ENCODE measurements at regions not wholly inside any gene's neighbourhood (a gene's known extent, or its start where the extent isn't known, plus 50 kb on each side); places are given as distances from the start of the nearest gene placed in this dataset.

DNA sequence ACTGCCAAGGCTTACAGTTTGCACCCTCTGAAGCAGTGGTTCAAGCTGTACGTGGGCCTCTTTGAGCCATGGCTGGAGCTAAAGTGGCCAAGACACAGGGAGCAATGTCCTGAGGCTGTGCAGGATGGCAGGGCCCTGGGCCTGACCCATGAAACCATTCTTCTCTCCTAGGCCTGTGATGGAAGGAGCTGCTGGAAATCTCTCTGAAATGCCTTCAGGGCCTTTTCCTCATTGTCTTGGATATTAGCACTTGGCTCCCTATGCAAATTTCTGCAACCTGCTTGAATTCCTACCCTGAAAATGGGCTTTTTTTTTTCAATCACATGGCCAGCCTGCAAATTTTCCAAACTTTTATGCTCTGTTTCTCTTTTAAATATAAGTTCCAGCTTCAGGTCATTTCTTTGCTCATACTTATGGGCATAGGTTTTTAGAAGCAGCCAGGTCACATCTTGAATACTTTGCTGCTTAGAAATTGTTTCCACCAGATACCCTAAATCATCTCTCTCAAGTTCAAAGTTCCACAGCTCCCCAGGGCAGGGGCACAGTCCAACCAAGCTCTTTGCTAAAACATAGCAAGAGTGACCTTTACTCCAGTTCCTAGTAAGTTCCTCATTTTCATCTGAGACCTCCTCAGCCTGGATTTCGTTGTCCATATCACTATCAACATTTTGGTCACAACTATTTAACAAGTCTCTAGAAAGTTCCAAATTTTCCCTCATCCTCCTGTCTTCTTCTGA, 138.3 kb downstream of the OSTF1 start:
- Histone ChIP-seq H3K9ac (ENCODE audit: insufficient read length, low read depth) (no peak overlapping the region), H3K4me1 (ENCODE audit: insufficient read depth, insufficient read length) (no peaks in the 10 kb centered on the region), H3K9me3 (ENCODE audit: insufficient read depth, low read length) (peaks cover 23% of the 10 kb centered on the region; the same call in 1 of the 2 replicates), H3K27me3 (ENCODE audit: insufficient read depth, insufficient read length) (no peaks in the 10 kb centered on the region), H3K4me3 (ENCODE audit: insufficient read length, low read depth) (no peak overlapping the region), H3K36me3 (ENCODE audit: insufficient read depth, insufficient read length, low read length) (no peaks in the 10 kb centered on the region)
- DNase-seq (ENCODE audit: low read depth, low spot score) = peak; percentile 83
- peak; percentile 15 for TF ChIP-seq YY1 (IDR thresholded peaks at IDR 0.05; ENCODE audit: insufficient read depth, insufficient read length)
- no peak for TF ChIP-seq ZNF274 (IDR thresholded peaks at IDR 0.05; ENCODE audit: low read depth, low read length)

DNA sequence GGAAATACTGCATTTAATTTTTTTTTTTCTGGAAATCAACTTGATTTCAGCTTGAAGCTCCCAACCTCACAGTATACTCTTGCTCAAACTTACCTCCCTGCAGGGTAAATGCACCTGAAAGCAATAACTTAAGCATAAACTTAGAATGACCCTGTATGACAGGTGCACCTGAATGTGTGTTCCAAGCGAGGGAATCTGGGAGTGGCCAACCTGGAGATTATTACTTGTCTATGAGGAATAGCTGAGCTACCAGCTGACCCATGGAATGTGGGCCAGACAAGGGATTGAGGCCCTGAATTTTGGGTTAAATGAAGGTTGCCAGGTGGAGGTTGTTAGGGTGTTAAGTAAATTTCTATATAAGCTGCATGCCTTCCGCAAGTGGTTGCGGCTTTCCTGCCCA, 140.6 kb downstream of the OSTF1 start:
- Histone ChIP-seq H3K36me3 (ENCODE audit: insufficient read depth, insufficient read length, low read length) (no peaks in the 10 kb centered on the region), H3K9ac (ENCODE audit: insufficient read length, low read depth) (no peak overlapping the region), H3K4me1 (ENCODE audit: insufficient read depth, insufficient read length) (no peaks in the 10 kb centered on the region), H3K27me3 (ENCODE audit: insufficient read depth, insufficient read length) (no peaks in the 10 kb centered on the region), H3K4me3 (ENCODE audit: insufficient read length, low read depth) (no peak overlapping the region), H3K9me3 (ENCODE audit: insufficient read depth, low read length) (peaks cover 21% of the 10 kb centered on the region; the same call in 1 of the 2 replicates)
- no peak for DNase-seq (ENCODE audit: low read depth, low spot score)
- no peak for TF ChIP-seq SUZ12 (IDR thresholded peaks at IDR 0.05; ENCODE audit: extremely low read depth, insufficient read depth, insufficient read length)
- no peak for TF ChIP-seq ZNF274 (IDR thresholded peaks at IDR 0.05; ENCODE audit: low read depth, low read length)
- no peak for TF ChIP-seq YY1 (IDR thresholded peaks at IDR 0.05; ENCODE audit: insufficient read depth, insufficient read length)

DNA sequence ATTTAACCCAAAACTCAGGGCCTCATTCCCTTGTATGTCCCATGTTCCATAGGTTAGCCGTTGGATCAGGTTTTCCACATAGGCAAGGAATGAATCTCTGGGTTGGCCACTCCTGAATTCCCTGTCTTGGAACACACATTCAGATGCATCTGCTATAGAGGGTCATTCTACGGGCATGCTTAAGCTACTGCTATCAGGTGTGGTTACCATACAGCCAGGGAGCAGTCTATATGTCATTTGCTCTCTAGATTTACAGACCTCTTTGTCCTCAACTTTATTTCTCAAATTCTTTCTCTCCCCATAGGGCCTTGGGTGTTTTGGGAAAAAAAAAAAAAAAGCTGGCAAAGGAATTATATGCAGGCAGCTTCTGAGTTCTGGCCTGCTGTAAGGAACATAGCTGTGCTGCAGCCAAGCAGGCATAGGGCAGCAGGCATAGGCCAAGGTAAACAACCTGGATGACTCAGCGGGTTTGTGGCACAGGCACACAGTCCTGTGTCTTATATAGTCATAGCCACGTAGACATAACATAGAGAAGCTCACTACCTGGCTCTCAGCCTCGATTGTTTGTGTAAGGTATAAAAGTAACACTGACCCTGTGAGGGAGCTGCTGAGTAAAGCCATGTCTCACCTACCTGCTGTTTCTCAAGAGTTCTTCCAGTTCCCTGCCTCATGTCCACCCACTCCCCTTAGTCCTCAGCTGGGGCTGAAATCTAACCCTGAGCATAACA, 141.5 kb downstream of the OSTF1 start:
- no peaks in the 10 kb centered on the region for H3K27me3 ChIP-seq (ENCODE audit: insufficient read depth, insufficient read length)
- H3K4me1 ChIP-seq (ENCODE audit: insufficient read depth, insufficient read length) = no peaks in the 10 kb centered on the region
- H3K36me3 ChIP-seq (ENCODE audit: insufficient read depth, insufficient read length, low read length) = no peaks in the 10 kb centered on the region
- no peak for DNase-seq (ENCODE audit: low read depth, low spot score)
- H3K9me3 ChIP-seq (ENCODE audit: insufficient read depth, low read length) = peaks cover 17% of the 10 kb centered on the region; the same call in 1 of the 2 replicates
- no peak for TF ChIP-seq YY1 (IDR thresholded peaks at IDR 0.05; ENCODE audit: insufficient read depth, insufficient read length)
- no peak for TF ChIP-seq SUZ12 (IDR thresholded peaks at IDR 0.05; ENCODE audit: extremely low read depth, insufficient read depth, insufficient read length)
- TF ChIP-seq ZNF274 (IDR thresholded peaks at IDR 0.05; ENCODE audit: low read depth, low read length) = no peak
- no peak overlapping the region for H3K4me3 ChIP-seq (ENCODE audit: insufficient read length, low read depth)
- H3K9ac ChIP-seq (ENCODE audit: insufficient read length, low read depth) = no peak overlapping the region

DNA sequence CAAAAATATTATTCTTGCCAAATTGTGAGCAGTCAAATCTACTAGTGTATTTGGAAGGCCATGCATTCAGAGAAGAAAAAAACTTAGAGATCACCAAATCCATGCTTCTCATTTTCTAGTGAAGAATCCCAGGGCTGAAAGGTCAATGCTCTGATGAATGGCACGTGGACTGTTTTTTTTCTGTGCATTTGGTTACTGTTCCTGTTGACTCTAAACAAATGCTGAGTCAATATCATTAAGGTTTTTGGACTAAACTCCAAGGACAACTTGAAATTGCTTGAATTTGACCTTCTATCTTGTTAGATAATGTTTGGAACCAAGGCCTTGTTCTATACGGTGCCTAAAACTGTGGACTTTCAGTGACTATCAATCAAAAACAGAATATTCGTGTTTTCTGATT, 142.2 kb downstream of the OSTF1 start:
- H3K9me3 ChIP-seq (ENCODE audit: insufficient read depth, low read length) = peaks cover 17% of the 10 kb centered on the region; the same call in 1 of the 2 replicates
- TF ChIP-seq SUZ12 (IDR thresholded peaks at IDR 0.05; ENCODE audit: extremely low read depth, insufficient read depth, insufficient read length) = no peak
- no peak for TF ChIP-seq ZNF274 (IDR thresholded peaks at IDR 0.05; ENCODE audit: low read depth, low read length)
- TF ChIP-seq YY1 (IDR thresholded peaks at IDR 0.05; ENCODE audit: insufficient read depth, insufficient read length) = no peak
- H3K36me3 ChIP-seq (ENCODE audit: insufficient read depth, insufficient read length, low read length) = no peaks in the 10 kb centered on the region
- no peak overlapping the region for H3K4me3 ChIP-seq (ENCODE audit: insufficient read length, low read depth)
- H3K9ac ChIP-seq (ENCODE audit: insufficient read length, low read depth) = no peak overlapping the region
- no peak for DNase-seq (ENCODE audit: low read depth, low spot score)
- H3K27me3 ChIP-seq (ENCODE audit: insufficient read depth, insufficient read length) = no peaks in the 10 kb centered on the region
- no peaks in the 10 kb centered on the region for H3K4me1 ChIP-seq (ENCODE audit: insufficient read depth, insufficient read length)

DNA sequence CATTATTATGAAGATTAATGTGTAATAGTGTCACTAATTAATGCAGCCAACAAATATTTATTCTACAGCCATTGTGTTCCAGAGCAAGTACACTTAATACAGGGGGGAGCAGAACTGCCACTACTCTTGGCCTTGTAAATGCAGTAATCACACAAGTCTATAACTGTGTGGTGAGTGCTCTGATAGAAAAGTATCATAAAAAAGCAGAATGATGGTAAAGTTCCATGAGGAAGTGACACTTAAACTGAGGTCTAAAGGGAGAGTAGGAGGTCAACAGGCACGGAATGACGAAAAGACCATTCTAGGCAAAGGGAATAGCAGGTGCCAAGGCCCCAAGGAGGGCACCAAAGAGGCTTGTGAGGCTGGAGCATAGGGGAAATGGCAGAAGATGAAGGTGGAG, 142.9 kb downstream of the OSTF1 start:
- Histone ChIP-seq H3K9me3 (ENCODE audit: insufficient read depth, low read length) (peaks cover 24% of the 10 kb centered on the region; the same call in 1 of the 2 replicates), H3K4me1 (ENCODE audit: insufficient read depth, insufficient read length) (no peaks in the 10 kb centered on the region), H3K4me3 (ENCODE audit: insufficient read length, low read depth) (no peak overlapping the region), H3K36me3 (ENCODE audit: insufficient read depth, insufficient read length, low read length) (no peaks in the 10 kb centered on the region), H3K27me3 (ENCODE audit: insufficient read depth, insufficient read length) (no peaks in the 10 kb centered on the region), H3K9ac (ENCODE audit: insufficient read length, low read depth) (no peak overlapping the region)
- no peak for TF ChIP-seq SUZ12 (IDR thresholded peaks at IDR 0.05; ENCODE audit: extremely low read depth, insufficient read depth, insufficient read length)
- no peak for TF ChIP-seq ZNF274 (IDR thresholded peaks at IDR 0.05; ENCODE audit: low read depth, low read length)
- TF ChIP-seq YY1 (IDR thresholded peaks at IDR 0.05; ENCODE audit: insufficient read depth, insufficient read length) = no peak
- no peak for DNase-seq (ENCODE audit: low read depth, low spot score)

DNA sequence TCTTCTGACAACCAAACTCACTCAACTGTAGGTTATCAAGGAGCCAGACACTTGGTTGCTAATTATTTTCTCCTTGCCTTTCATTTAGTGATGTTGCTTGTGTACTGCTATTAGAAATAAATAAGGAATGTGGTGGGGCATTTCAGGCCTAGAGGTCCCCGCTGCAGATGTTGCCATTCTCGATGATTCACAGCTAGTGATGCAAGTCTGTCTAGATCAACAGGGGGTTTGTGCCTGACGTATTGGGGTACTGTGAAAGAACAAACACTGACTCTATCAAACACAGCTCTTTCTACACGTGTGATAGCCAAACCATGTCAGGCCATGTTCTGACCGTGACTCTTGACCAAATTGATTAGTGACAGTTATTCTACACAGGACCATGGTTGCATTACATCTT, 144.7 kb downstream of the OSTF1 start:
- no peak for TF ChIP-seq YY1 (IDR thresholded peaks at IDR 0.05; ENCODE audit: insufficient read depth, insufficient read length)
- no peak for TF ChIP-seq SUZ12 (IDR thresholded peaks at IDR 0.05; ENCODE audit: extremely low read depth, insufficient read depth, insufficient read length)
- no peak for TF ChIP-seq ZNF274 (IDR thresholded peaks at IDR 0.05; ENCODE audit: low read depth, low read length)
- Histone ChIP-seq H3K4me1 (ENCODE audit: insufficient read depth, insufficient read length) (no peaks in the 10 kb centered on the region), H3K36me3 (ENCODE audit: insufficient read depth, insufficient read length, low read length) (no peaks in the 10 kb centered on the region), H3K27me3 (ENCODE audit: insufficient read depth, insufficient read length) (no peaks in the 10 kb centered on the region), H3K9me3 (ENCODE audit: insufficient read depth, low read length) (peaks cover 21% of the 10 kb centered on the region; the same call in 1 of the 2 replicates), H3K4me3 (ENCODE audit: insufficient read length, low read depth) (no peak overlapping the region), H3K9ac (ENCODE audit: insufficient read length, low read depth) (no peak overlapping the region)
- DNase-seq (ENCODE audit: low read depth, low spot score) = no peak

DNA sequence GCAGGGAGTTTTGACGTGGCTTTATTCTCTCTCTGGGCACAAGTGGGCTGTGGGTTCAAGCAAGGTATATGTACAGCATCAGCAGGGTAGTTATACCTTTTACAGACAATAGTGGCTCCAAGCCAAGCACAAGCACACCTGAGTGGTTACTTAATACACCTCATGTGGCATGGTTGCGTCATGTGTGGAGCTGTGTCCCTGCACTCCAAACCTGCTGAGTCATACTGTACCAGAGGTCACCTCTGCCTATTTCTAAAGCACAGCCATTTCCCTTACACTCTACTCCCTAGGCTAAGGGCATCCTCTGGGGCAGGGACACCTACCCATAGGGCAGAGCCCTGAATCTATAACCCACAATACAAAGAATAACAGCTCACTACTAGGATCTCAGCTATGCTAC, 147.3 kb downstream of the OSTF1 start:
- DNase-seq (ENCODE audit: low read depth, low spot score) = no peak
- H3K4me3 ChIP-seq (ENCODE audit: insufficient read length, low read depth) = no peak overlapping the region
- H3K36me3 ChIP-seq (ENCODE audit: insufficient read depth, insufficient read length, low read length) = no peaks in the 10 kb centered on the region
- TF ChIP-seq SUZ12 (IDR thresholded peaks at IDR 0.05; ENCODE audit: extremely low read depth, insufficient read depth, insufficient read length) (no peak), YY1 (IDR thresholded peaks at IDR 0.05; ENCODE audit: insufficient read depth, insufficient read length) (no peak), ZNF274 (IDR thresholded peaks at IDR 0.05; ENCODE audit: low read depth, low read length) (no peak)
- peaks cover 21% of the 10 kb centered on the region; the same call in 1 of the 2 replicates for H3K9me3 ChIP-seq (ENCODE audit: insufficient read depth, low read length)
- H3K27me3 ChIP-seq (ENCODE audit: insufficient read depth, insufficient read length) = no peaks in the 10 kb centered on the region
- H3K9ac ChIP-seq (ENCODE audit: insufficient read length, low read depth) = no peak overlapping the region
- H3K4me1 ChIP-seq (ENCODE audit: insufficient read depth, insufficient read length) = no peaks in the 10 kb centered on the region

Measured in NT2/D1 (cell line).